Keratinocyte (primary cell): ENCODE measurements at regions not wholly inside any gene's neighbourhood (a gene's known extent, or its start where the extent isn't known, plus 50 kb on each side); places are given as distances from the start of the nearest gene placed in this dataset.

Experiments used
- CTCF ChIP-seq, 3 experiments: IDR thresholded peaks in 1 of 3; conservative IDR thresholded peaks in 1 of 3; optimal IDR thresholded peaks in 1 of 3; 2 replicates in 2 of 3; 3 replicates in 1 of 3; pipeline versions ENCODE3 to v1.5.1; 2011; ENCODE audit warnings: low read length in 3 of 3, mild to moderate bottlenecking in 3 of 3, moderate library complexity in 2 of 3, control low read depth in 1 of 3, inconsistent platforms in 1 of 3; ENCODE audit not compliant: insufficient read depth in 2 of 3; ENCODE audit errors: extremely low read depth in 1 of 3
- EZH2 ChIP-seq: IDR thresholded peaks from one replicate; pipeline ENCODE4 v1.6.1; 2012; ENCODE audit warnings: inconsistent platforms, mild to moderate bottlenecking, low read length, moderate library complexity

- TF ChIP-seq CTCF (optimal IDR thresholded peaks at IDR 0.05 in 1 of 3, IDR thresholded peaks at IDR 0.05 in 1 of 3, conservative IDR thresholded peaks at IDR 0.05 in 1 of 3; ENCODE audit: extremely low read depth in 1 of 3, insufficient read depth in 2 of 3, low read length in 3 of 3) = no peak
- TF ChIP-seq EZH2 = no peak
Observed at GRCh38 chr2:207289295-207290018, 123.7 kb upstream of the KLF7 start.
